Endodermal cell (in vitro differentiated cells): ENCODE measurements at regions not wholly inside any gene's neighbourhood (a gene's known extent, or its start where the extent isn't known, plus 50 kb on each side); places are given as distances from the start of the nearest gene placed in this dataset.

ENCODE experiments used
- DNase-seq: peaks from one replicate; pipeline ENCODE4 v3.0.0-alpha.2; 2017
- H3K27ac ChIP-seq: 2 replicates; pipeline ENCODE4 v1.5.1; 2013; ENCODE audit warnings: mild to moderate bottlenecking, low read depth, low read length, moderate library complexity
- H3K27me3 ChIP-seq: 2 replicates; pipeline ENCODE4 v1.6.1; 2013; ENCODE audit warnings: mild to moderate bottlenecking, low read length, moderate library complexity; ENCODE audit not compliant: insufficient read depth, control insufficient read depth, poor library complexity, severe bottlenecking
- H3K36me3 ChIP-seq: 2 replicates; pipeline ENCODE4 v1.7.0; 2013; ENCODE audit warnings: mild to moderate bottlenecking, low read length, moderate library complexity; ENCODE audit not compliant: control insufficient read depth, insufficient read depth
- H3K4me1 ChIP-seq: one replicate; pipeline ENCODE4 v1.7.0; 2013; ENCODE audit warnings: low read length; ENCODE audit not compliant: control insufficient read depth, insufficient read depth
- H3K4me3 ChIP-seq: 2 replicates; pipeline ENCODE4 v1.5.1; 2013; ENCODE audit warnings: mild to moderate bottlenecking, low read length, moderate library complexity
- H3K9ac ChIP-seq: 2 replicates; pipeline ENCODE4 v1.6.1; 2013; ENCODE audit warnings: mild to moderate bottlenecking, low read length, moderate library complexity; ENCODE audit not compliant: poor library complexity, severe bottlenecking; ENCODE audit errors: extremely low read depth
- H3K9me3 ChIP-seq: 2 replicates; pipeline ENCODE4 v1.6.1; 2013; ENCODE audit warnings: mild to moderate bottlenecking, low read length, moderate library complexity; ENCODE audit not compliant: control insufficient read depth
- H3K27ac Mint-ChIP-seq: 2 replicates; pipeline ENCODE4 v1.8.0; 2020; ENCODE audit warnings: mixed read lengths
- H3K27me3 Mint-ChIP-seq: 2 replicates; pipeline ENCODE4 v1.8.0; 2021; ENCODE audit warnings: mild to moderate bottlenecking, mixed read lengths; ENCODE audit not compliant: insufficient read depth
- H3K36me3 Mint-ChIP-seq: 2 replicates; pipeline ENCODE4 v1.8.0; 2020; ENCODE audit warnings: low read depth, mixed read lengths
- H3K4me1 Mint-ChIP-seq: 2 replicates; pipeline ENCODE4 v1.8.0; 2020; ENCODE audit warnings: mixed read lengths
- H3K4me3 Mint-ChIP-seq: 2 replicates; pipeline ENCODE4 v1.8.0; 2020; ENCODE audit warnings: mild to moderate bottlenecking, moderate library complexity, mixed read lengths
- H3K9me3 Mint-ChIP-seq: 2 replicates; pipeline ENCODE4 v1.8.0; 2020; ENCODE audit warnings: mild to moderate bottlenecking, mixed read lengths
- CTCF ChIP-seq: fragments of 200-600 bp; sonication (generic); conservative IDR thresholded peaks from 2 replicates; pipeline ENCODE4 v1.5.0; 2021; ENCODE audit warnings: antibody characterized with exemption, mild to moderate bottlenecking
- WGBS, 2 experiments: methylation state at CpG; one replicate each; pipeline versions ENCODE4 v1.1.5 to v1.1.7; 2013; ENCODE audit warnings: missing lambda C conversion rate in 2 of 2, mixed read lengths in 1 of 2; ENCODE audit not compliant: insufficient coverage in 1 of 2, insufficient read length in 1 of 2; 5-methylcytosine and 5-hydroxymethylcytosine counted together

GRCh38 chr6:144619966-144620365, 334.8 kb downstream of the UTRN start:
- Mint-ChIP-seq H3K9me3 (no peaks in the 10 kb centered on the region), H3K27me3 (no peaks in the 10 kb centered on the region), H3K36me3 (no peaks in the 10 kb centered on the region), H3K4me1 (peaks cover 35% of the 10 kb centered on the region), H3K4me3 (no peak overlapping the region), H3K27ac (no peak overlapping the region)
- no peak for TF ChIP-seq CTCF
- H3K9me3 ChIP-seq = no peaks in the 10 kb centered on the region
- H3K4me1 ChIP-seq = peaks cover 5% of the 10 kb centered on the region
- H3K9ac ChIP-seq = no peak overlapping the region
- WGBS, 2 experiments = 89 to 100% methylated on average over 2 of the region's 2 CpGs
- no peak overlapping the region for H3K27ac ChIP-seq
- no peak overlapping the region for H3K4me3 ChIP-seq
- no peak for DNase-seq
- H3K27me3 ChIP-seq = no peaks in the 10 kb centered on the region
- no peaks in the 10 kb centered on the region for H3K36me3 ChIP-seq

GRCh38 chr6:144621332-144621731, 336.2 kb downstream of the UTRN start:
- peaks cover 38% of the 10 kb centered on the region for H3K4me1 Mint-ChIP-seq
- H3K27ac Mint-ChIP-seq = no peak overlapping the region
- H3K9me3 Mint-ChIP-seq = no peaks in the 10 kb centered on the region
- 77 to 100% methylated on average over 1 to 4 of the region's 4 CpGs for WGBS, 2 experiments
- no peaks in the 10 kb centered on the region for H3K27me3 Mint-ChIP-seq
- peaks cover 5% of the 10 kb centered on the region for H3K4me1 ChIP-seq
- no peaks in the 10 kb centered on the region for H3K36me3 Mint-ChIP-seq
- TF ChIP-seq CTCF = no peak
- no peak overlapping the region for H3K27ac ChIP-seq
- H3K4me3 ChIP-seq = no peak overlapping the region
- H3K9ac ChIP-seq = no peak overlapping the region
- no peaks in the 10 kb centered on the region for H3K36me3 ChIP-seq
- H3K27me3 ChIP-seq = no peaks in the 10 kb centered on the region
- no peak for DNase-seq
- H3K4me3 Mint-ChIP-seq = no peak overlapping the region
- no peaks in the 10 kb centered on the region for H3K9me3 ChIP-seq

GRCh38 chr6:144624246-144624645, 339.1 kb downstream of the UTRN start:
- no peak for DNase-seq
- Histone ChIP-seq H3K27ac (no peak overlapping the region), H3K27me3 (no peaks in the 10 kb centered on the region), H3K9ac (no peak overlapping the region), H3K4me3 (no peak overlapping the region), H3K36me3 (no peaks in the 10 kb centered on the region), H3K9me3 (no peaks in the 10 kb centered on the region), H3K4me1 (peaks cover 3% of the 10 kb centered on the region)
- no peak overlapping the region for H3K4me3 Mint-ChIP-seq
- H3K9me3 Mint-ChIP-seq = no peaks in the 10 kb centered on the region
- peaks cover 33% of the 10 kb centered on the region for H3K4me1 Mint-ChIP-seq
- no peak overlapping the region for H3K27ac Mint-ChIP-seq
- no peaks in the 10 kb centered on the region for H3K36me3 Mint-ChIP-seq
- no peaks in the 10 kb centered on the region for H3K27me3 Mint-ChIP-seq
- no peak for TF ChIP-seq CTCF
- 86 to 93% methylated on average over 4 to 5 of the region's 5 CpGs for WGBS, 2 experiments
